ENCODE measurements at regions not wholly inside any gene's neighbourhood (a gene's known extent, or its start where the extent isn't known, plus 50 kb on each side); places are given as distances from the start of the nearest gene placed in this dataset.

- TF ChIP-seq, protein P1, sequence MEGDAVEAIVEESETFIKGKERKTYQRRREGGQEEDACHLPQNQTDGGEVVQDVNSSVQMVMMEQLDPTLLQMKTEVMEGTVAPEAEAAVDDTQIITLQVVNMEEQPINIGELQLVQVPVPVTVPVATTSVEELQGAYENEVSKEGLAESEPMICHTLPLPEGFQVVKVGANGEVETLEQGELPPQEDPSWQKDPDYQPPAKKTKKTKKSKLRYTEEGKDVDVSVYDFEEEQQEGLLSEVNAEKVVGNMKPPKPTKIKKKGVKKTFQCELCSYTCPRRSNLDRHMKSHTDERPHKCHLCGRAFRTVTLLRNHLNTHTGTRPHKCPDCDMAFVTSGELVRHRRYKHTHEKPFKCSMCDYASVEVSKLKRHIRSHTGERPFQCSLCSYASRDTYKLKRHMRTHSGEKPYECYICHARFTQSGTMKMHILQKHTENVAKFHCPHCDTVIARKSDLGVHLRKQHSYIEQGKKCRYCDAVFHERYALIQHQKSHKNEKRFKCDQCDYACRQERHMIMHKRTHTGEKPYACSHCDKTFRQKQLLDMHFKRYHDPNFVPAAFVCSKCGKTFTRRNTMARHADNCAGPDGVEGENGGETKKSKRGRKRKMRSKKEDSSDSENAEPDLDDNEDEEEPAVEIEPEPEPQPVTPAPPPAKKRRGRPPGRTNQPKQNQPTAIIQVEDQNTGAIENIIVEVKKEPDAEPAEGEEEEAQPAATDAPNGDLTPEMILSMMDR (IDR thresholded peaks at IDR 0.05) = peak; percentile 42 to 83 (median 60)
- TF ChIP-seq POLR2A (IDR thresholded peaks at IDR 0.05) = no peak
- Histone ChIP-seq H3K9me3 (no peaks in the 10 kb centered on the region), H3K27me3 (no peaks in the 10 kb centered on the region), H3K27ac (peak overlapping the region in 3 of 4 donors; percentile 11 to 63 (median 47)), H3K36me3 (replicated peaks in 1 of 2; ENCODE audit: insufficient read depth in 1 of 2, low read depth in 2 of 2) (no peaks in the 10 kb centered on the region), H3K4me3 (no peak overlapping the region), H3K4me1 (peaks cover 7% of the 10 kb centered on the region)
- DNase-seq = peak; percentile 55 to 69 (median 56)
- WGBS, 2 donors = 16 to 22% methylated on average over 15 of the region's 15 CpGs
- intact Hi-C loops (cut with DNase I) = loop anchor here (10.0 kb wide), 1 partner anchor 608 kb away; no protein-coding TSS in a partner anchor
- peak; percentile 84 for ATAC-seq
Observed at GRCh38 chr18:6482198-6482977, 67.7 kb upstream of the L3MBTL4 start.

DNA sequence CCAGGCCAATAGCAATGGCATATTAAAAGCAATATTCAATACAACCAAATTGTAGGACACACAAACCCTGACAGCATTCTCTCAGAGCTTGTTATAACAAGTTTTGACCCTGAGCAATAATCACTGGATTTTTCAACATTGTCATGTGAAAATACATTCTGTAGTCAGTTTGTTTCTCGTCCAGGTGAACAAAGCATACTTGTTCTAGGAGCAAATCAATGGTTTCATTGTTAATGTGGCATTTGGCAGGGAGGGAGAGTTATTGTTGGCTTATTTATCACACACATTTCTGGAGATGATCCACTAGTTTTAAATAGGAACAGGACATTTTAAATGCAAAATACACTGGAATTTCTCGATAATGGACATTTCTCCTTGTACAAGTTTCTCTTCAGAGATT is 69.9 kb upstream of the L3MBTL4 start:
- TF ChIP-seq POLR2A (IDR thresholded peaks at IDR 0.05) = no peak
- TF ChIP-seq, protein P1 (IDR thresholded peaks at IDR 0.05) = no peak
- WGBS, 2 donors = 19 to 26% methylated on average over 2 of the region's 2 CpGs
- ATAC-seq = peak; percentile 47

DNA sequence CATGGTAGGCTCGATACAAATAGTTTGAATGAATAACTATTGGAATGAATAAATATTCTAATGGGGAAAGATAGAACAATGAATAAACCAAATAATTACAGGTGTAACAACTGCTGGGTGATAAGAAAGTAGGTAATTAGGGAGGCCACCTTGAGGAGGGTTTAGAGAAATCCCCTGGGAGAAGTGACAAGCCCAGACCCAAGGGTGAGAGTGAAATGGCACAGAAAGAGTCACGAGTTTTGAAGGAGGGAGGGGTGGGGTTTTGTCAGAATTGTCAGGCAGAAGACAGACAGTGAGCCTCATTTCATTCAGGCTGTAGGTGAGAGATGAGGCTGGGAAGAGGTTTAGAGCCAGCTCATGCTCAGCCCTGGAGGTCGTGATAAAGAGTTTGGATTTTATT is 71.6 kb upstream of the L3MBTL4 start:
- no peak for TF ChIP-seq POLR2A (IDR thresholded peaks at IDR 0.05)
- TF ChIP-seq, protein P1 (IDR thresholded peaks at IDR 0.05) = no peak
- Histone ChIP-seq H3K27ac (no peak overlapping the region), H3K36me3 (replicated peaks in 1 of 2; ENCODE audit: insufficient read depth in 1 of 2, low read depth in 2 of 2) (no peaks in the 10 kb centered on the region), H3K4me3 (no peak overlapping the region), H3K27me3 (no peaks in the 10 kb centered on the region), H3K9me3 (no peaks in the 10 kb centered on the region), H3K4me1 (peaks cover 7% of the 10 kb centered on the region)
- DNase-seq (no peak), ATAC-seq (no peak)
- WGBS, 2 donors = 24 to 25% methylated on average over 3 of the region's 3 CpGs
- intact Hi-C loops (cut with DNase I) = loop anchor here (10.0 kb wide), 1 partner anchor 612 kb away; no protein-coding TSS in a partner anchor

More for the DNA sequence above, 69.9 kb upstream of the L3MBTL4 start:
- no peak overlapping the region for H3K4me3 ChIP-seq
- H3K4me1 ChIP-seq = peaks cover 7% of the 10 kb centered on the region
- H3K9me3 ChIP-seq = no peaks in the 10 kb centered on the region
- peak overlapping the region in 3 of 4 donors; percentile 18 to 50 (median 24) for H3K27ac ChIP-seq
- H3K36me3 ChIP-seq (replicated peaks in 1 of 2; ENCODE audit: insufficient read depth in 1 of 2, low read depth in 2 of 2) = no peaks in the 10 kb centered on the region
- intact Hi-C loops (cut with DNase I) = loop anchor here (10.0 kb wide), 1 partner anchor 610 kb away; no protein-coding TSS in a partner anchor
- no peak for DNase-seq
- no peaks in the 10 kb centered on the region for H3K27me3 ChIP-seq

DNA sequence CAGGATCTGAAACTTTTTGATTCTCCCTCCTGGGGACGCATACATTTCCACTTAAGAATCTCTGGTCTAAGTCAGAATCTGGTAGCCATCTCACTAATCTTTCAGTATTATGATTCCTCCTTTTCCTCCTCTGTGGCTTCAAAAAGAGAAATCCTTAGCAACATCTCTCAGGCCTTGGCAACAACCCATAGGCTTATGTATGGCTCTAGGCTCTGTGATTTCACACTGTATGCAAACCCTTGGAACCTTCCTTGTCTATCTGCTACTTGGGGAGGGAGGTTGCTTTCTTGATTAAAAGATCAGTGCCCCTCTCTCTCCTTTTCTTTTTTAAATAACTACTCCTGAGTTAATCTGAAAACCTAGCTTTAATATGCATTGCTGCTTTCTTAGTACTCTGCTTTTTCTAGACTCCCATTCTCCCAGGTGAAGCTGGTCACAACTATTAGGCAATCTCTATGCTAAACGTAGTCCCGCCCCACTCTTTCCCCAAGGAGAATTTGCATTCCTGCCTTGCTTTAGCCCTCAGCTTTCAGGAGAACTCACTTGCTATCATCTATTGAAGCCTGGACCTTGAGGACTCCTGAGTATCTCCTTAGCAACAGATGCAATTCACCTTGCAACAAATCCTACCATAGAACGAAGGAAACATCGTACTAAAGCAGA is 72.2 kb upstream of the L3MBTL4 start:
- intact Hi-C loops (cut with DNase I) = loop anchor here (10.0 kb wide), 1 partner anchor 612 kb away; no protein-coding TSS in a partner anchor
- no peak overlapping the region for H3K27ac ChIP-seq
- H3K27me3 ChIP-seq = no peaks in the 10 kb centered on the region
- H3K4me3 ChIP-seq = no peak overlapping the region
- ATAC-seq (no peak), DNase-seq (no peak)
- no peak for TF ChIP-seq POLR2A (IDR thresholded peaks at IDR 0.05)
- TF ChIP-seq, protein P1 (IDR thresholded peaks at IDR 0.05) = no peak
- H3K9me3 ChIP-seq = no peaks in the 10 kb centered on the region
- H3K4me1 ChIP-seq = peaks cover 7% of the 10 kb centered on the region
- H3K36me3 ChIP-seq (replicated peaks in 1 of 2; ENCODE audit: insufficient read depth in 1 of 2, low read depth in 2 of 2) = no peaks in the 10 kb centered on the region
- 65 to 75% methylated on average over 5 of the region's 5 CpGs for WGBS, 2 donors
